ENCODE measurements at regions not wholly inside any gene's neighbourhood (a gene's known extent, or its start where the extent isn't known, plus 50 kb on each side); places are given as distances from the start of the nearest gene placed in this dataset.
"Not testable (repeated sequence)": the region's sequence is repeated elsewhere in the genome, so short reads cannot be mapped to it uniquely, and the experiment has no call there.

DNA sequence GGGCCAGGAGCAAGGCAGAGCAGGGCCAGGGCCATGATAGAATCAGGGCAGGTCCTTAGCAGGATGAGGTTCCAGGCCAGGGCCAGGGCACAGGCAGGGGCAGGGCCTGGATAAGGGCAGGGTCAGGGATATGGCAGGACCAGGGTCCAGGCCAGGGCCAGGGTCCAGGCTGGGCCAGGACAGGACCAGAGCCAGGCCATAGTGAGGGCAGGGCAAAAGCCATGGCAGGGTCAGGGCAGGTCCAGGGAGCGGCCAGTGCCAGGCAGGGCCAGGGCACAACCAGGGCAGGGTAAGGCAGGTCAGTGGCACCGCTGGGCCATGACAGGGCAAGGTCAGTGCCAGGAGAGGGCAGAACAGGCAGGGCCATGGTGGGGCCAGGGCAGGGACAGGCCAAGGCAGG is 152.2 kb downstream of the LIPI start:
- DNase-seq = no peak

DNA sequence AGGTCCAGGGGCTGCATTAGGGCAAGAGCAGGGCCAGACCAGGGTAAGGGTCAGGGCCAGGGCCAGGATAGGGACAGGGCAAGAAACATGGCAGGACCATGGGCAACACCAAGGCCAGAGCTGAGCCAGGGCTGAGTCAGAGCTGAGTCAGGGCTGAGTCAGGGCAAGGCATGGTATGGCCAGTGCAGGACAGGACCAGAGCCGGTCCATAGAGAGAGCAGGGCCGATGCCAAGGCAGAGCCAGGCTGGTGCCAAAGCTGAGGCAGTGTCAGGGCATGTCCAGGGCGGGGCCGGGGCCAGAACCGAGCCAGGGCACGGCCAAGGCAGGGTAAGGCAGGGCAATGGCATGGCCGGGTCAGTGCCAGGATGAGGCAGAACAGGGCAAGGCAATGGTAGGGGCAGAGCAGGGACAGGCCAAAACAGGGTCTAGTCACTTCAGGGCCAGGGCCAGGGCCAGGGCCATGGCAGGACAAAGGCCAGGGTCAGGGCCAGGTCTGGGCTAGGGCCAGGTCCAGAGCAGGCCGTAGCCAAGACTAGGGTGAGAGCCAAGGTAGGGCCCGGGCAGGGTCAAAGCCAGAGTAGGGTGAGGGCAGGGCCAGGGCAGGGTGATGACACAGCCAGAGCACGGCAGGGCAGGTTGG is 152.8 kb downstream of the LIPI start:
- not testable (repeated sequence) for DNase-seq

DNA sequence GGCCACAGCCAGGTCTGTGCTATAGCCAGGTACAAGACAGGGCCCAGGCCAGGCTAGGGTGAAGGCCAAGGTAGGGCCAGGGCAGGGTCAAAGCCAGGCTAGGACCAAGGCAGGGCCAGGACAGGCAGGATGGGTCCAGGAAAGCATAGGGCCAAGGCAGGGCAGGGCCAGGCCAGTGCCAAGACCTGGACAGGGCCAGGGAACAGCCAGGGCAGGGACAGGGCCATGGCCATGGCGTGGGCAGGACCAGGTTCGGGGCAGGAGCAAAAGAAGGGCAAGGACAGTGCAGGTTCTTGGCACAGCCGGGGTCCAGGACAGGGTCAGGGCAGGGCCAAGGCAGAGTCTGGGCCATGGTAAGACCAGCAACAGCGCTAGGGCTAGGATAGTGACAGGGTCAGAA is 153.4 kb downstream of the LIPI start:
- no peak for DNase-seq

DNA sequence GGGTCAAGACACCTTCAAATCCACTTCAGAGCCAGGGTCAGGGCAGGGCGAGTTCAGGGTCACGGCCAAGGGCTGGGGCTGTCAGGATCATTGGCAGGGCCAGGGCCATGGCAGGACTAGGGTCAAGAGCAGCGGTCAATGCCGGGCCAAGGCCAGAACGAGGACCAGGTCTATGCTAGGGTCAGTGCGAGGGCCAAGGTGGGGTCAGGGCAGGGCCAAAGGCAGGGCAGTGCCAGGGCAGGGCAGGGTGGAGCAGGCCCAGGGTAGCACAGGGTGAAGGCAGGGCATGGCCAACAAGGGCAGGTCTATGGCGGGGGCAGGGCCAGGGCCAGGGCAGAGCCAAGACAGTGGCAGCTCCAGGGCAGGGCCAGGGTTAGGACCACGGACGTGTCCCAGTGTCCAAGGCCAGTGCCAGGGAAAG is 154.0 kb downstream of the LIPI start:
- DNase-seq = no peak

- DNase-seq = not testable (repeated sequence)
Observed at GRCh38 chr21:14055746-14056515, 154.8 kb downstream of the LIPI start.

GRCh38 chr21:14054682-14055081 is 156.1 kb downstream of the LIPI start:
- no peak for DNase-seq

GRCh38 chr21:14050121-14050520 is 160.6 kb downstream of the LIPI start:
- DNase-seq = no peak

DNA sequence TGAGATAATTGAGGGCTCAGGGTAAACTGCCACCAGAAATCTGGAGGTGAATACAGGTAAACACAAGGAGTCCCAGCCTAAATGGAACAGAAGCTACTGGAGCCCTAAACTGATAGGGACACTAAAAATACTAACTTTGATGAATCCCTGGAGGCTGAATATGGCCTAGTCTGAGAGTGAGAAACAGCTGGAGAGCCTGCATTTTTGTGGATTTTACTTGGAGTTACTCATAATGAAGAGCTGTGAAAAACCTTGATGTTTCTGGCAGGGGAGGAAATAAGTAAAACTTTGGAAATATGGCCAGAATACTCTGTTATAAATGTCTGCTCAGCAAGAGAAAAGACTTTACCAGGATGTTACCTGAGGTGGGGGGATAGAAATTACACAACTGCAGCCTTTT is 164.4 kb downstream of the LIPI start:
- no peak for DNase-seq

DNA sequence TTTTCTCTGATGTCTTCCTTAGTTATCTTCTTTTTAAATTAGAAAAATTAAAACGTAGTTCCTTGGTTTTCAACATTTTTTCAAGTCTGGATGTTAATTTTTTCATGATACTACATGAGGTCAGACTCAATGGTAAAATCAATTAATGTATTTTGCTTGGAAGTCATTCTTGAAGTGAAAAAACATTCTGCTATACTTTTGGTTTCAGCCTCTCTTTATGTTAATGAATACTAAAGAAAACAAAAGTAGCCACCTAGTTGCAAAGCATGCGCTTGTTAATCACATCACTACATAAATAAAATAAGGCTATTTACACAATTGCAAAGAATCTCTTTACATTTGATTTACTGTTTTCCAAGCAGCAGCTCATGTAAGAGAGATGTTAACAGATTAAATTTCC is 170.4 kb downstream of the LIPI start:
- no peak for DNase-seq

DNA sequence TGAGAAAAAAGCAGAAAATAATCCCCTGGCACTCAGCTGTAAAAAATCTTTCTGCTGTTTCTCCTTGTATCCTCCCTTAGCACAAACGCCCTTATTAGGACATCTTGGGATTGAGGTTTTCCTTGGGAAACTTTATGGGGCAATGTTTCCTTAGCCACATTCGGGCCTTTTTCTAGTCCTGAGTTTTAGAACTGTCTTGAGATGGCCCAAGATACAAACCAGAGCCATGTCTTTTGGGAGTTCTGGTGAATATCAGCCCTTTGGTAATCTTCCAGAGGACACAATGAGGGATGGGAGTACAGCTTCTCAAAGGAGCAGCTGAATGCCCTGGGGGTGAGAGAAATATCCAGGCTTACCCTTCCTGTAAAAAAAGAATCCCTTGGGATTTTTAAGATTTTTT is 182.1 kb downstream of the LIPI start:
- DNase-seq = not testable (repeated sequence)

DNA sequence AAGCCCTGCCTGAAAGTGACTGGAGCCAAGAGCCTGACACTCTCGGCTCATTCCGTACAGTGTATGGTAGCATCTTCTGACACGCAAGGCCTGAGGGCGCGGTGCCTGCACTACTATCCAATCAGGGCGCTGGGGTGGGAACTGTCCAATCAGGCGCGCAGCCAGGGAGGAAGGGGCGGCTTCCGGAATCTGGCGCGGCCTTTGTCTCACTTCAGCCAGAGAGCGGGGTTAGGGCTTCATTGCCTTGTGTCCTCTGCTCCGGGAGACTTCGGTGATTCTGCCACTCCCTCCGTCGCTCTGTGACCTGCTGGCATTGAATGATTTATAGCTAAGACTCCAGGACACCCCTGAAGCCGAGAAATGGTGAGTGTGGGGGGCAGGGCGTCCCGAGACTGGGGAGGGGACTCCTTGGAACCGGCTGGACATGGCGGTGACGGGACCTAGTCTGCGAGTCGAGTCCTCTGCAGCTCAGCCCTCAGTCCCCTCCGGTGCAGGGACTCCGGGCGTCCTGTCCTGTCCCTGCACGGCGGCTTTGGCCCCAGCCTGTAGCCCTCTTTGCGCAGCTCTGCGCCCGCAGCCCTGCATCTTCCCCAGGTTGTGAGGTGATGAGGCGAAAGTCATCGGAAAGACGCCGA is 183.4 kb downstream of the LIPI start:
- DNase-seq = peak; percentile 72

DNA sequence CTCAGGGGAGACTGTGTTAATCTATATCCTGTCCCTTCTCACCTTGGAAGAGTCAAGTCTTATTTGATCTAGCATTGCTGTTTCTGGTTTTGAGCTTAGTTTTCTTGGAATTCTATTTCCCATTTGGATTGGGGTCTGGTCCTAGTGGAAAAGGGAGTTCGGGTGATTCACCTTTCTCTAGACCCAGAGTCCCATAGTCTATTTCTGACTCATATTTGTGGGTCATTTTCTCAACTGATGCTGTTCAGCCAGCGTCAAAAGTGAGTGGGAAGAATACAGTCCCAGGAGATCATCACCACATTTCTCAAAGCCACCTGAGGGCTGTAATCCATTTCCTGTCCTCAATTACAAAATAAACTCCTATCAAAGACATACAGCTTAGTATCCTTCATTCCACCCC is 190.6 kb downstream of the LIPI start:
- DNase-seq = not testable (repeated sequence)

DNA sequence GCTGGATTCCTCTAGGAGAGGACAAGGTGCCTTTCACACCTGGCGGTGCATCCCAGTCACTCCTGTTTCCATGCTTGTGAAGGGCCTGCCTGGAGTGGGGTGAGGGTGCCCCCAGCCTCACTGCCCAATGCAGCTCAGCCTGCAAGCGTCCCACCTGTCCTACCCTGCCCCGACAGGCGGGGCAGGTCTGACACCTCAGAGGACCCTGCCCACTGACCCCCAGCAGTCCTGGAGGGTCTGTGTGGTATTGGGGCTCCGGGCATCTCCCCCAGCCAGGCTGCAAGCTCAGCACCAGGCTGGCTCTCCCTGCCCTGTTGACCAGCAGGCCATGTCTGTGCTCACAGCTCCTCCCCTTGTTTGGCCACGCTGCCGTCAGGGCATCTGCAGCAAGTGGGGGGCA is 194.9 kb downstream of the LIPI start:
- not testable (repeated sequence) for DNase-seq

DNA sequence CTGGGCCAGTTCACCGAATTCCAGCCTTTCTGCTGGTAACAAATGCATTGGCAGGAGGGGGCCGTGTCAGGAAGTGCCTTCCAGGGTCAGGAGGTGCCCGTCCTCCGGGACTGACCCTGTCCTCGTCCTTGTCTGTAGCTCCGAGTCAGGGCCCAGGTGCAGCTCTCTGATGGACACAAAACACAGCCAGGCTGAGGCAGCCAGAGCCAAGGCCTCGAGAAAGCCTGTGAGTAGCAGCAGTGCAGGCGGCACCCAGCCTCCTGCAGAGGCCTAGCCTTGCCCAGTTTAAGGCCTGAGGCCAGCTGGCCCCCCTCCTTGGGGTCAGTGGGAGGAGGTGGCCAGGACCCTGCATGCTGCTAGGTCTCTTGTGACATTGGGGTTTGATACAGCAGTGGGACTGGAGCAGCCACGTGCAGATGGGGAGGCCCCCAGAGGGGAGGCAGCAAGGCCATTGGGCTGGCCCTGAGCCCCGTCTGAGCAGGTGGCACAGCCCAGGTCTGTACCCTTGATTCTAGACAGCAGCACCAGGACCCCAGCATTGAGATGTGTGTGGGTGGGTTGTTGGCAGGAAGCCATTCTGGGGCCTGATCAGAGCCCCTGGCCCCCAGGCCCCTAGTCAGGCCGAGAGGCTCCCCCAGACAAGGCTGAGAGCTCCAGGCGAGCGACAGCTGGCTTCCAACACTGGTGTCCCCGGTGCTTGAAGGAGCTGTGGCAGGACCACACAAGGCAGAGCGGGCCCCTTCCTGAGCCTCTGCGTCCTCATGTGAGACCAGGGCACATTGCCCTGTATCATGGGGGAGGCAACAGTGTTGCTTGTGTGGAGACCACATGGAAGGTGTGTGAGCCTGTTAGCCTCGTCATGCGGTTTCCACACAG is 196.9 kb downstream of the LIPI start:
- DNase-seq = not testable (repeated sequence)

GRCh38 chr21:14013056-14013603 is 197.6 kb downstream of the LIPI start:
- DNase-seq = no peak

- DNase-seq = no peak
Observed at GRCh38 chr21:14012409-14012808, 198.3 kb downstream of the LIPI start.

- not testable (repeated sequence) for DNase-seq
Observed at GRCh38 chr21:14011751-14012150, 199.0 kb downstream of the LIPI start.

- not testable (repeated sequence) for DNase-seq
Observed at GRCh38 chr21:14011149-14011548, 199.6 kb downstream of the LIPI start.

GRCh38 chr21:14010729-14011128 is 200.0 kb downstream of the LIPI start:
- DNase-seq = no peak

GRCh38 chr21:14009990-14010389 is 200.8 kb downstream of the LIPI start:
- not testable (repeated sequence) for DNase-seq

DNA sequence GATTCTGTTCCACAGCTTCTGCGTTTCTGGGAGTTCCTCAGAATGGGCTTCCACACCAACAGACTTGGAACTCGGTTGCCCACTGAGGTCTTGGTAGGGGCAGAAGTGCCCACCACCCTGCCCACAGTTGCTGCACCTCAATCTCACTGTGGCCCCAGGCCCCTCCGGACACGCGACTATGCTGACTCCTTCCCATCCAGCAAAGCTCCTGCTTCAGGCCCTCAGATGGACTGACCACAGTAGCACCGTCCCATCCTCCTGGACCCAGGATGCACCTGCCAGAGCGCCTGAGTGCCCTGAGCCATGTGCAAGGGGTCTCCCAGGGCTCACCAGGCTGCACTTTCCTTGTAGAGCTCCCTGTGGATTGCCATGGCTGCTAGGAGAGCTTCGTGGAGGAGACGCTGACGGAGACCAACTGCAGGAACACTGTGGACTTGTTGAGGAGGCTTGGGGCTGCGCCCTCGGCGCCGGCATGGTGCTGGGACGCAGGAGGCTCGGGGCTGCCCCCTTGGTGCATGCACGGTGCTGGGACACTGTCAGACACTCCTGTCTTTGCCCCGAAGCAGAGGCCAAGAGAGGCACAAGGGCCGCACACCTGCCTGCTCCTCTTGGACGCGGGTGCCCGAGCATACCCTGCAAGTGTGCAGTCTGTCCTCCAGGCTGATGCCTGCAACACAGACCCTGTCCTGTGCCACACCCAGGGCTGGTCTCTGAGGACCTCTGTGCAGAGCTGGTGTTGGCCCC is 201.3 kb downstream of the LIPI start:
- not testable (repeated sequence) for DNase-seq

- not testable (repeated sequence) for DNase-seq
Observed at GRCh38 chr21:14008436-14008835, 202.3 kb downstream of the LIPI start.

All from NCI-H1048 (cell line).